Large intestine (tissue), 3 donors: ENCODE measurements at regions not wholly inside any gene's neighbourhood (a gene's known extent, or its start where the extent isn't known, plus 50 kb on each side); places are given as distances from the start of the nearest gene placed in this dataset.

ENCODE experiments used
- DNase-seq, 2 donors: peaks; one replicate each; pipeline versions ENCODE4 v3.0.0 to v3.0.0-alpha.2; 2013
- H3K27ac ChIP-seq: one replicate; pipeline ENCODE4 v1.5.1; 2013; ENCODE audit warnings: low read length
- H3K27me3 ChIP-seq: 2 replicates; pipeline ENCODE4 v1.6.1; 2013; ENCODE audit warnings: low read length; ENCODE audit not compliant: control insufficient read depth, insufficient read depth
- H3K36me3 ChIP-seq: 2 replicates; pipeline ENCODE4 v1.6.1; 2013; ENCODE audit warnings: low read length; ENCODE audit not compliant: control insufficient read depth, insufficient read depth
- H3K4me1 ChIP-seq: one replicate; pipeline ENCODE4 v1.6.1; 2013; ENCODE audit warnings: low read length; ENCODE audit not compliant: control insufficient read depth, insufficient read depth
- H3K4me3 ChIP-seq: one replicate; pipeline ENCODE4 v1.5.1; 2013; ENCODE audit warnings: low read length
- H3K9me3 ChIP-seq: one replicate; pipeline ENCODE4 v1.6.1; 2013; ENCODE audit warnings: mild to moderate bottlenecking, low read depth, low read length, moderate library complexity; ENCODE audit not compliant: control insufficient read depth
- WGBS: methylation state at CpG from one replicate; pipeline ENCODE4 v1.1.5; 2013; ENCODE audit warnings: low lambda C conversion rate; ENCODE audit not compliant: insufficient coverage; 5-methylcytosine and 5-hydroxymethylcytosine counted together

GRCh38 chr16:81185416-81185815 lies 53.1 kb upstream of the BCO1 start:
- H3K4me3 ChIP-seq: no peak overlapping the region
- H3K27me3 ChIP-seq: no peaks in the 10 kb centered on the region
- no peaks in the 10 kb centered on the region for H3K9me3 ChIP-seq
- peaks cover 4% of the 10 kb centered on the region for H3K4me1 ChIP-seq
- DNase-seq: no peak
- WGBS: no CpG with 5 or more reads among the region's 10 CpGs
- no peak overlapping the region for H3K27ac ChIP-seq
- no peaks in the 10 kb centered on the region for H3K36me3 ChIP-seq

GRCh38 chr16:81181013-81181720 lies 57.3 kb upstream of the BCO1 start:
- WGBS: no CpG with 5 or more reads among the region's 13 CpGs
- H3K4me3 ChIP-seq: no peak overlapping the region
- H3K4me1 ChIP-seq: peaks cover 4% of the 10 kb centered on the region
- H3K27me3 ChIP-seq: peaks cover 2% of the 10 kb centered on the region
- peak overlapping the region; percentile 2 for H3K27ac ChIP-seq
- H3K36me3 ChIP-seq: no peaks in the 10 kb centered on the region
- peak; percentile 74 to 83 for DNase-seq
- no peaks in the 10 kb centered on the region for H3K9me3 ChIP-seq

GRCh38 chr16:81180578-81180977 lies 57.9 kb upstream of the BCO1 start:
- H3K36me3 ChIP-seq: no peaks in the 10 kb centered on the region
- H3K4me1 ChIP-seq: peaks cover 4% of the 10 kb centered on the region
- peak overlapping the region; percentile 2 for H3K27ac ChIP-seq
- H3K27me3 ChIP-seq: peaks cover 2% of the 10 kb centered on the region
- no peak for DNase-seq
- no peaks in the 10 kb centered on the region for H3K9me3 ChIP-seq
- no peak overlapping the region for H3K4me3 ChIP-seq
- WGBS: no CpG with 5 or more reads among the region's 6 CpGs

- H3K4me3 ChIP-seq: no peak overlapping the region
- H3K4me1 ChIP-seq: peaks cover 4% of the 10 kb centered on the region
- H3K27ac ChIP-seq: no peak overlapping the region
- peaks cover 2% of the 10 kb centered on the region for H3K27me3 ChIP-seq
- no peak for DNase-seq
- H3K9me3 ChIP-seq: no peaks in the 10 kb centered on the region
- no peaks in the 10 kb centered on the region for H3K36me3 ChIP-seq
- WGBS: no CpG with 5 or more reads among the region's 7 CpGs
These were observed 59.3 kb upstream of the BCO1 start for GRCh38 chr16:81179219-81179618.

GRCh38 chr16:81175325-81175891 lies 63.1 kb upstream of the BCO1 start:
- H3K36me3 ChIP-seq: no peaks in the 10 kb centered on the region
- H3K27ac ChIP-seq: no peak overlapping the region
- WGBS: no CpG with 5 or more reads among the region's 7 CpGs
- H3K4me1 ChIP-seq: no peaks in the 10 kb centered on the region
- no peak overlapping the region for H3K4me3 ChIP-seq
- no peaks in the 10 kb centered on the region for H3K9me3 ChIP-seq
- DNase-seq: no peak
- peaks cover 2% of the 10 kb centered on the region for H3K27me3 ChIP-seq

GRCh38 chr16:81174644-81175324 lies 63.7 kb upstream of the BCO1 start:
- H3K9me3 ChIP-seq: no peaks in the 10 kb centered on the region
- WGBS: no CpG with 5 or more reads among the region's 13 CpGs
- no peak for DNase-seq
- H3K4me1 ChIP-seq: no peaks in the 10 kb centered on the region
- no peak overlapping the region for H3K27ac ChIP-seq
- H3K36me3 ChIP-seq: no peaks in the 10 kb centered on the region
- H3K27me3 ChIP-seq: peaks cover 4% of the 10 kb centered on the region
- no peak overlapping the region for H3K4me3 ChIP-seq

GRCh38 chr16:81172769-81173658 lies 65.5 kb upstream of the BCO1 start:
- WGBS: 100% methylated on average over 1 of the region's 13 CpGs
- DNase-seq: no peak
- H3K4me3 ChIP-seq: no peak overlapping the region
- no peaks in the 10 kb centered on the region for H3K36me3 ChIP-seq
- peaks cover 2% of the 10 kb centered on the region for H3K27me3 ChIP-seq
- no peak overlapping the region for H3K27ac ChIP-seq
- H3K4me1 ChIP-seq: no peaks in the 10 kb centered on the region
- no peaks in the 10 kb centered on the region for H3K9me3 ChIP-seq

- WGBS: no CpG with 5 or more reads among the region's 7 CpGs
- peak in 1 of 2 donors; percentile 20 for DNase-seq
These were observed 67.7 kb upstream of the BCO1 start for GRCh38 chr16:81170824-81171223.

GRCh38 chr16:81168406-81168805 lies 70.1 kb upstream of the BCO1 start:
- no peaks in the 10 kb centered on the region for H3K4me1 ChIP-seq
- DNase-seq: no peak
- no peaks in the 10 kb centered on the region for H3K9me3 ChIP-seq
- WGBS: no CpG with 5 or more reads among the region's 1 CpG
- peaks cover 5% of the 10 kb centered on the region for H3K27me3 ChIP-seq
- H3K4me3 ChIP-seq: no peak overlapping the region
- H3K27ac ChIP-seq: no peak overlapping the region
- no peaks in the 10 kb centered on the region for H3K36me3 ChIP-seq

More at GRCh38 chr16:81170824-81171223, 67.7 kb upstream of the BCO1 start:
- no peaks in the 10 kb centered on the region for H3K36me3 ChIP-seq
- H3K27ac ChIP-seq: no peak overlapping the region
- H3K27me3 ChIP-seq: peaks cover 5% of the 10 kb centered on the region
- H3K9me3 ChIP-seq: no peaks in the 10 kb centered on the region
- H3K4me1 ChIP-seq: no peaks in the 10 kb centered on the region
- no peak overlapping the region for H3K4me3 ChIP-seq

- WGBS: no CpG with 5 or more reads among the region's 6 CpGs
- no peaks in the 10 kb centered on the region for H3K36me3 ChIP-seq
- H3K27me3 ChIP-seq: peaks cover 5% of the 10 kb centered on the region
- no peak overlapping the region for H3K4me3 ChIP-seq
- no peaks in the 10 kb centered on the region for H3K4me1 ChIP-seq
- no peak for DNase-seq
- no peaks in the 10 kb centered on the region for H3K9me3 ChIP-seq
- H3K27ac ChIP-seq: no peak overlapping the region
These were observed 70.6 kb upstream of the BCO1 start for GRCh38 chr16:81167851-81168250.
